CD4-positive, alpha-beta T cell (primary cell): ENCODE measurements at regions not wholly inside any gene's neighbourhood (a gene's known extent, or its start where the extent isn't known, plus 50 kb on each side); places are given as distances from the start of the nearest gene placed in this dataset.

Experiments used
- ATAC-seq: fragments of 200-7000 bp; cut with Tn5 transposase; one replicate; pipeline ENCODE4 v1.10.0; 2022; ENCODE audit warnings: mild to moderate bottlenecking; ENCODE audit not compliant: poor library complexity
- CTCF ChIA-PET: fragments of 350-600 bp; sonication (Branson Sonifier 250); formaldehyde crosslinking; loops from one replicate; lab custom pipeline; 2021; ENCODE audit warnings: antibody characterized with exemption, inconsistent platforms; lab: Charles Lee
- POLR2A ChIA-PET: fragments of 350-600 bp; sonication (Branson Sonifier 250); formaldehyde crosslinking; loops from one replicate; lab custom pipeline; 2021; ENCODE audit warnings: antibody characterized with exemption, inconsistent platforms; lab: Charles Lee
- DNase-seq, 14 experiments: peaks; one replicate each; pipeline ENCODE4 v3.0.0-alpha.2; 2013 to 2020; ENCODE audit warnings: mixed read lengths in 2 of 14
- H3K27ac ChIP-seq, 2 donors: one replicate each; pipeline versions ENCODE4 v1.5.1 to v1.7.0; 2013; ENCODE audit warnings: low read length in 2 of 2, low read depth in 1 of 2, mild to moderate bottlenecking in 1 of 2
- H3K27me3 ChIP-seq, 2 experiments: 1 replicate in 1 of 2; 2 replicates in 1 of 2; pipeline versions ENCODE4 v1.6.1 to v1.7.0; 2013; ENCODE audit warnings: low read length in 2 of 2, control low read depth in 1 of 2, mild to moderate bottlenecking in 1 of 2, moderate library complexity in 1 of 2; ENCODE audit not compliant: insufficient read depth in 2 of 2, control insufficient read depth in 1 of 2
- H3K36me3 ChIP-seq: one replicate; pipeline ENCODE4 v1.6.1; 2013; ENCODE audit warnings: low read length, control low read depth; ENCODE audit not compliant: insufficient read depth
- H3K4me1 ChIP-seq: one replicate; pipeline ENCODE4 v1.6.1; 2013; ENCODE audit warnings: low read length, control low read depth; ENCODE audit not compliant: insufficient read depth
- H3K4me3 ChIP-seq: one replicate; pipeline ENCODE4 v1.5.1; 2013; ENCODE audit warnings: mild to moderate bottlenecking, low read length, moderate library complexity
- H3K9me3 ChIP-seq, 2 experiments: 1 replicate in 1 of 2; 2 replicates in 1 of 2; pipeline versions ENCODE4 v1.6.1 to v1.7.0; 2013; ENCODE audit warnings: low read length in 2 of 2, mild to moderate bottlenecking in 2 of 2, control low read depth in 1 of 2, moderate library complexity in 1 of 2; ENCODE audit not compliant: control insufficient read depth in 1 of 2, insufficient read depth in 1 of 2
- H3K27ac Mint-ChIP-seq: one replicate; pipeline ENCODE4 v1.8.0; 2020; ENCODE audit warnings: mixed read lengths
- H3K27me3 Mint-ChIP-seq: one replicate; pipeline ENCODE4 v1.8.0; 2021; ENCODE audit warnings: mixed read lengths
- H3K36me3 Mint-ChIP-seq: one replicate; pipeline ENCODE4 v1.8.0; 2021; ENCODE audit warnings: low read depth, mixed read lengths
- H3K4me1 Mint-ChIP-seq: one replicate; pipeline ENCODE4 v1.8.0; 2021; ENCODE audit warnings: low read depth, mixed read lengths
- H3K4me3 Mint-ChIP-seq: one replicate; pipeline ENCODE4 v1.8.0; 2020; ENCODE audit warnings: mild to moderate bottlenecking, mixed read lengths
- H3K9me3 Mint-ChIP-seq: one replicate; pipeline ENCODE4 v1.8.0; 2020; ENCODE audit warnings: mixed read lengths
- CTCF ChIP-seq: fragments of 200-600 bp; IDR thresholded peaks from one replicate; pipeline ENCODE4 v1.8.0; 2022; ENCODE audit warnings: antibody characterized with exemption, mild to moderate bottlenecking
- intact Hi-C, 2 experiments: fragments of 100-400 bp; cut with DNase I in 1 of 2; cut with micrococcal nuclease in 1 of 2; formaldehyde crosslinking; loops; one replicate each; pipeline versions ENCODE4 v1.15.1 to v1.9.0; 2023 to 2025; cut with DNase I, micrococcal nuclease

GRCh38 chr5:17384181-17384580 lies 113.8 kb upstream of the TAF11L2 start:
- intact Hi-C loops, result no loop called here
- no peak for ATAC-seq
- H3K36me3 Mint-ChIP-seq, result no peaks in the 10 kb centered on the region
- no peaks in the 10 kb centered on the region for H3K9me3 Mint-ChIP-seq
- ChIA-PET CTCF (no interaction called here), POLR2A (no interaction called here)
- Histone ChIP-seq H3K27me3 (no peaks in the 10 kb centered on the region), H3K9me3 (peaks cover 0 to 19% of the 10 kb centered on the region in 2 experiments), H3K27ac (no peak overlapping the region), H3K4me3 (no peak overlapping the region), H3K36me3 (no peaks in the 10 kb centered on the region), H3K4me1 (no peaks in the 10 kb centered on the region)
- no peak overlapping the region for H3K27ac Mint-ChIP-seq
- H3K27me3 Mint-ChIP-seq, result no peaks in the 10 kb centered on the region
- TF ChIP-seq CTCF, result no peak
- H3K4me1 Mint-ChIP-seq, result no peaks in the 10 kb centered on the region
- DNase-seq, result no peak
- H3K4me3 Mint-ChIP-seq, result no peak overlapping the region

DNA sequence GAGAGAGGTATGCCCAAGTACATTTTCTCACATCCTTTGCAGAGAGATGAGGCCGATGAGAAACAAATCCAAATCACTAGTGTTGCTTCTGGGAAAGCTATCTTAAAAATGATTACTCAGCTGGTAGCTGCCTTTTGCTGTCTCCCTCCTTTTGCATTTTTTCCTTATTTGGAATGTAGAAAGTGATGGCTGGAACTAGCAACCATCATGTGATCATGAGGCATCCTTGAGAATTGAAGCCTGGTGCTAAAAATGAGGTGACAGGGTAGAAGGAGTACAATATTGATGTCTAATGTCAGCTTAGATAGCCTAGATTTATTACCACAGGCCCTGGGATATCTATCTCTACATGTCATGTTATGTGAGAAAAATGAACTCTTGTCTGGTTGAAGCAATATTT lies 109.3 kb upstream of the TAF11L2 start:
- ATAC-seq, result no peak

GRCh38 chr5:17394086-17394485 lies 103.9 kb upstream of the TAF11L2 start:
- H3K9me3 ChIP-seq, result peaks cover 0 to 6% of the 10 kb centered on the region in 2 experiments
- Mint-ChIP-seq H3K9me3 (peaks cover 13% of the 10 kb centered on the region), H3K36me3 (no peaks in the 10 kb centered on the region), H3K4me3 (no peak overlapping the region), H3K4me1 (no peaks in the 10 kb centered on the region), H3K27ac (no peak overlapping the region), H3K27me3 (no peaks in the 10 kb centered on the region)
- TF ChIP-seq CTCF, result no peak
- ATAC-seq, result no peak
- CTCF ChIA-PET, result no interaction called here
- no peak overlapping the region for H3K27ac ChIP-seq
- intact Hi-C loops, result no loop called here
- H3K4me1 ChIP-seq, result no peaks in the 10 kb centered on the region
- no peak overlapping the region for H3K4me3 ChIP-seq
- POLR2A ChIA-PET, result no interaction called here
- no peaks in the 10 kb centered on the region for H3K36me3 ChIP-seq
- H3K27me3 ChIP-seq, result no peaks in the 10 kb centered on the region
- DNase-seq, result no peak

More for the DNA sequence above, 109.3 kb upstream of the TAF11L2 start:
- no peak for TF ChIP-seq CTCF
- intact Hi-C loops, result no loop called here
- Mint-ChIP-seq H3K4me1 (no peaks in the 10 kb centered on the region), H3K27ac (no peak overlapping the region), H3K4me3 (no peak overlapping the region), H3K36me3 (no peaks in the 10 kb centered on the region), H3K27me3 (no peaks in the 10 kb centered on the region), H3K9me3 (no peaks in the 10 kb centered on the region)
- Histone ChIP-seq H3K27me3 (no peaks in the 10 kb centered on the region), H3K27ac (no peak overlapping the region), H3K36me3 (no peaks in the 10 kb centered on the region), H3K4me1 (no peaks in the 10 kb centered on the region), H3K9me3 (peaks cover 0 to 16% of the 10 kb centered on the region in 2 experiments), H3K4me3 (no peak overlapping the region)
- CTCF ChIA-PET, result no interaction called here
- POLR2A ChIA-PET, result no interaction called here
- no peak for DNase-seq
